Calu3 (cell line): ENCODE measurements at regions not wholly inside any gene's neighbourhood (a gene's known extent, or its start where the extent isn't known, plus 50 kb on each side); places are given as distances from the start of the nearest gene placed in this dataset.

Experiments used
- BruUV-seq: library from RNA; stranded (reverse); fragments of 400-500 nt; replicated peaks from 2 replicates; lab custom pipeline; 2021; lab: Mats Ljungman, UMichigan
- CTCF ChIA-PET: fragments of 300-600 bp; sonication (Branson Sonifier 250); formaldehyde crosslinking; loops from one replicate; lab custom pipeline; 2022; ENCODE audit warnings: antibody characterized with exemption; lab: Charles Lee
- DNase-seq: peaks from one replicate; pipeline ENCODE4 v3.0.0; 2022
- H3K27ac Mint-ChIP-seq: one replicate; pipeline ENCODE4 v1.8.0; 2022; ENCODE audit warnings: mixed read lengths; ENCODE audit not compliant: unreplicated experiment
- H3K27me3 Mint-ChIP-seq: one replicate; pipeline ENCODE4 v1.8.0; 2022; ENCODE audit warnings: mixed read lengths; ENCODE audit not compliant: unreplicated experiment
- H3K36me3 Mint-ChIP-seq: one replicate; pipeline ENCODE4 v1.8.0; 2022; ENCODE audit warnings: mild to moderate bottlenecking, moderate library complexity, mixed read lengths; ENCODE audit not compliant: insufficient read depth, unreplicated experiment
- H3K4me1 Mint-ChIP-seq: one replicate; pipeline ENCODE4 v1.8.0; 2022; ENCODE audit warnings: mild to moderate bottlenecking, low read depth, mixed read lengths; ENCODE audit not compliant: unreplicated experiment
- H3K4me3 Mint-ChIP-seq: one replicate; pipeline ENCODE4 v1.8.0; 2022; ENCODE audit warnings: mild to moderate bottlenecking, low read depth, moderate library complexity, mixed read lengths; ENCODE audit not compliant: unreplicated experiment
- H3K9me3 Mint-ChIP-seq: one replicate; pipeline ENCODE4 v1.8.0; 2022; ENCODE audit warnings: low read depth, mixed read lengths; ENCODE audit not compliant: unreplicated experiment
- intact Hi-C: fragments of 100-400 bp; cut with micrococcal nuclease; formaldehyde crosslinking; loops from one replicate; pipeline ENCODE4 v1.10.0; 2022; ENCODE audit not compliant: unreplicated experiment
- TF ChIP-seq, protein P1 (sequence below): fragments of 200-600 bp; IDR thresholded peaks from one replicate; pipeline ENCODE4 v1.8.0; 2022; ENCODE audit warnings: antibody characterized with exemption; ENCODE audit not compliant: unreplicated experiment

DNA sequence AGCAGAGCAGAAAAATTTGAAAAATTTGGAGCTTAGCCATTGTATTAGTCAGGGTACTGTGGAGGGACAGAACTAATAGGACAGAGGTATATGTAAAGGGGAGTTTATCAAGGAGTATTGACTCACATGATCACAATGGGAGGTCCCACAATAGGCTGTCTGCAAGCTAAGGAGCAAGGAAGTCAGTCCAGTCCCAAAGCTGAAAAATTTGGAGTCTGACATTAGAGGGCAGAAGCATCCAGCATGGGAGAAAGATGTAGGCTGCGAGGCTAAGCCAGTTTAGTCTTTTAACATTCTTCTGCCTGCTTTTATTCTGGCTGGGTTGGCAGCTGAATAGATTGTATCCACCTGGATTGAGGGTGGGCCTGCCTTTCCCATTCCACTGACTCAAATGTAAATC lies 82.0 kb downstream of the SMPDL3A start:
- no TSS peak for BruUV-seq
- CTCF ChIA-PET: no interaction called here
- no peaks in the 10 kb centered on the region for H3K27me3 Mint-ChIP-seq
- peaks cover 9% of the 10 kb centered on the region for H3K4me1 Mint-ChIP-seq
- no peaks in the 10 kb centered on the region for H3K36me3 Mint-ChIP-seq
- no peaks in the 10 kb centered on the region for H3K9me3 Mint-ChIP-seq
- no peak overlapping the region for H3K27ac Mint-ChIP-seq
- H3K4me3 Mint-ChIP-seq: no peak overlapping the region
- TF ChIP-seq, protein P1, sequence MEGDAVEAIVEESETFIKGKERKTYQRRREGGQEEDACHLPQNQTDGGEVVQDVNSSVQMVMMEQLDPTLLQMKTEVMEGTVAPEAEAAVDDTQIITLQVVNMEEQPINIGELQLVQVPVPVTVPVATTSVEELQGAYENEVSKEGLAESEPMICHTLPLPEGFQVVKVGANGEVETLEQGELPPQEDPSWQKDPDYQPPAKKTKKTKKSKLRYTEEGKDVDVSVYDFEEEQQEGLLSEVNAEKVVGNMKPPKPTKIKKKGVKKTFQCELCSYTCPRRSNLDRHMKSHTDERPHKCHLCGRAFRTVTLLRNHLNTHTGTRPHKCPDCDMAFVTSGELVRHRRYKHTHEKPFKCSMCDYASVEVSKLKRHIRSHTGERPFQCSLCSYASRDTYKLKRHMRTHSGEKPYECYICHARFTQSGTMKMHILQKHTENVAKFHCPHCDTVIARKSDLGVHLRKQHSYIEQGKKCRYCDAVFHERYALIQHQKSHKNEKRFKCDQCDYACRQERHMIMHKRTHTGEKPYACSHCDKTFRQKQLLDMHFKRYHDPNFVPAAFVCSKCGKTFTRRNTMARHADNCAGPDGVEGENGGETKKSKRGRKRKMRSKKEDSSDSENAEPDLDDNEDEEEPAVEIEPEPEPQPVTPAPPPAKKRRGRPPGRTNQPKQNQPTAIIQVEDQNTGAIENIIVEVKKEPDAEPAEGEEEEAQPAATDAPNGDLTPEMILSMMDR: no peak
- no peak for DNase-seq
- intact Hi-C loops: no loop called here

DNA sequence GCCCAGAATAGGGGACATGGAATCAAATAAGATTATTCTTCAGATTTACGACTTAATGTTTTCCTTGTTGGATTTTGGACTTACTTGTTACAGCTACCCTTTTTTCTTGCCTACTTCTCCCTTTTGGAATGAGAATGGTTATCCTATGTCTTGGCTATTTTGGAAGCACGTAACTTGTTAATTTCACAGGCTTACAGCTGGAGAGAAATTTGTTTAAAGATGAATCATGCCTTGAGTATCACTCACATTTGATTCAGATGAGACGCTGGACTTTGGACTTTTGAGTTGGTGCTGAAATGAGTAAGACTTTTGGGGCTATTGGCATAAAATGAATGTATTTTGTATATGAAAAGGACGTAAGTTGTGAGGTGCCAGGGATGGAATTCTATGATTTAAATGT lies 83.3 kb downstream of the SMPDL3A start:
- Mint-ChIP-seq H3K27me3 (no peaks in the 10 kb centered on the region), H3K36me3 (no peaks in the 10 kb centered on the region), H3K9me3 (no peaks in the 10 kb centered on the region), H3K27ac (no peak overlapping the region), H3K4me1 (peaks cover 9% of the 10 kb centered on the region), H3K4me3 (no peak overlapping the region)
- no TSS peak for BruUV-seq
- CTCF ChIA-PET: no interaction called here
- no peak for DNase-seq
- intact Hi-C loops: no loop called here
- TF ChIP-seq, protein P1: no peak

DNA sequence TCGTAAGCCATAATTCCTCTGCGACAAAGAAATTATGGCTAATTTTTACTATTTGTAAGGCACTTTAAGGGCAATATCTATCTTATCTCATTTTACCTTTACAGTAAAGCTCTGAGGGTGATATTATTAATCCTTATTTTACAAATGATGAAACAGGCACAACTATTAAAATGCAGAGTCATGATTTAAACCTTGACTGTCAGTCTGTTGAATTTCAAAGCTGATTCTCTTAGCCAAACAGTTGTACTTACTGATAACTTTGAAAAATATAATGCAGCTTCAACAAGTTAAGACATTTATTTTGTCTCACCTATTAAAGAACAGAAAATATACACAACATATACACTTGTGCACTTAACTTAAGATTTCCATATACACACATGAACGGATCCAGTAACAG lies 88.2 kb downstream of the SMPDL3A start:
- H3K4me1 Mint-ChIP-seq: peaks cover 5% of the 10 kb centered on the region
- CTCF ChIA-PET: interaction anchor here (0.5 kb wide), 1 partner anchor 76 kb away, joined by 3 read pairs; no protein-coding TSS in a partner anchor
- no peak overlapping the region for H3K4me3 Mint-ChIP-seq
- H3K36me3 Mint-ChIP-seq: no peaks in the 10 kb centered on the region
- TF ChIP-seq, protein P1: no peak
- intact Hi-C loops: no loop called here
- H3K27ac Mint-ChIP-seq: no peak overlapping the region
- peaks cover 3% of the 10 kb centered on the region for H3K9me3 Mint-ChIP-seq
- no TSS peak for BruUV-seq
- DNase-seq: no peak
- peaks cover 6% of the 10 kb centered on the region for H3K27me3 Mint-ChIP-seq

DNA sequence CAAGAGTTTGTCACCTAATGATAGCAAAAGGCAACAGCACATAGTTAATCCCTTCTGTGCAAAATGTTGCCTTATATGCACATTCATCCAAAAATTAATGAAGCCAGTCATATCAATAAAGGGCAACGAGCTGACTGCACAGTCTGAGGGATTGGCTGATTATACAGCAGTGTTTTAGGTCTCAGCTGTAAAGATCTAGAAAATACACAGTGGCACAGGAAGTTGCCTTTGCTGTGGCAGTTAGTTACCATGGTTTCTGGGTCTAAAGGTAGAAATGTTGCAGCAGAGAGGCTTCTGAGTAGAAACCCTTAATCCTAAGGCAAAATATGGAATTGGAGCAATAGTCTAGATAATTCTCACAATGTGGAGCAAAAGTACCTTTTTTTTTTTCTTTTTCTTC lies 89.7 kb downstream of the SMPDL3A start:
- CTCF ChIA-PET: interaction anchor here (0.9 kb wide), 1 partner anchor 9 kb away, joined by 6 read pairs; no protein-coding TSS in a partner anchor
- Mint-ChIP-seq H3K27ac (no peak overlapping the region), H3K4me3 (no peak overlapping the region), H3K36me3 (no peaks in the 10 kb centered on the region), H3K4me1 (no peaks in the 10 kb centered on the region), H3K27me3 (peaks cover 10% of the 10 kb centered on the region), H3K9me3 (peaks cover 6% of the 10 kb centered on the region)
- no peak for DNase-seq
- no TSS peak for BruUV-seq
- TF ChIP-seq, protein P1: no peak
- intact Hi-C loops: no loop called here
